Sigmoid colon (tissue), 4 donors: ENCODE measurements at regions not wholly inside any gene's neighbourhood (a gene's known extent, or its start where the extent isn't known, plus 50 kb on each side); places are given as distances from the start of the nearest gene placed in this dataset.

Source experiments
- EP300 ChIP-seq, 4 donors: sonication (generic); formaldehyde crosslinking; IDR thresholded peaks; one replicate each; pipeline ENCODE4 v1.6.1; 2017; ENCODE audit warnings: antibody characterized with exemption in 4 of 4
- POLR2A ChIP-seq, 2 donors: fragments of 450-650 bp; IDR thresholded peaks; one replicate each; pipeline ENCODE4 v1.6.1; 2016; ENCODE audit warnings: antibody characterized with exemption in 2 of 2, mild to moderate bottlenecking in 2 of 2, moderate library complexity in 2 of 2
- POLR2AphosphoS5 ChIP-seq, 4 donors: sonication (generic); formaldehyde crosslinking; IDR thresholded peaks; one replicate each; pipeline ENCODE4 v1.6.1; 2017; ENCODE audit warnings: antibody characterized with exemption in 4 of 4
- TF ChIP-seq, protein P1 (sequence below), 4 experiments: fragments of 450-650 bp in 3 of 4; fragments of 200-600 bp in 1 of 4; IDR thresholded peaks; one replicate each; pipeline ENCODE4 v1.5.1; 2016 to 2019; ENCODE audit warnings: antibody characterized with exemption in 4 of 4, mild to moderate bottlenecking in 3 of 4, moderate library complexity in 2 of 4

- TF ChIP-seq, protein P1, sequence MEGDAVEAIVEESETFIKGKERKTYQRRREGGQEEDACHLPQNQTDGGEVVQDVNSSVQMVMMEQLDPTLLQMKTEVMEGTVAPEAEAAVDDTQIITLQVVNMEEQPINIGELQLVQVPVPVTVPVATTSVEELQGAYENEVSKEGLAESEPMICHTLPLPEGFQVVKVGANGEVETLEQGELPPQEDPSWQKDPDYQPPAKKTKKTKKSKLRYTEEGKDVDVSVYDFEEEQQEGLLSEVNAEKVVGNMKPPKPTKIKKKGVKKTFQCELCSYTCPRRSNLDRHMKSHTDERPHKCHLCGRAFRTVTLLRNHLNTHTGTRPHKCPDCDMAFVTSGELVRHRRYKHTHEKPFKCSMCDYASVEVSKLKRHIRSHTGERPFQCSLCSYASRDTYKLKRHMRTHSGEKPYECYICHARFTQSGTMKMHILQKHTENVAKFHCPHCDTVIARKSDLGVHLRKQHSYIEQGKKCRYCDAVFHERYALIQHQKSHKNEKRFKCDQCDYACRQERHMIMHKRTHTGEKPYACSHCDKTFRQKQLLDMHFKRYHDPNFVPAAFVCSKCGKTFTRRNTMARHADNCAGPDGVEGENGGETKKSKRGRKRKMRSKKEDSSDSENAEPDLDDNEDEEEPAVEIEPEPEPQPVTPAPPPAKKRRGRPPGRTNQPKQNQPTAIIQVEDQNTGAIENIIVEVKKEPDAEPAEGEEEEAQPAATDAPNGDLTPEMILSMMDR (IDR thresholded peaks at IDR 0.05): no peak
- TF ChIP-seq POLR2AphosphoS5 (IDR thresholded peaks at IDR 0.05) (no peak), POLR2A (IDR thresholded peaks at IDR 0.05) (no peak), EP300 (IDR thresholded peaks at IDR 0.05) (no peak)
Observed at GRCh38 chr3:156610154-156610553, 55.2 kb upstream of the SSR3 start.
